ENCODE measurements at regions not wholly inside any gene's neighbourhood (a gene's known extent, or its start where the extent isn't known, plus 50 kb on each side); places are given as distances from the start of the nearest gene placed in this dataset.
A peak's percentile ranks its signal among the peaks of the same experiment; 100 is the strongest.

GRCh38 chr3:104831071-104831470 is 535.6 kb upstream of the ALCAM start:
- H3K9me3 ChIP-seq (ENCODE audit: low read depth, low read length), result no peaks in the 10 kb centered on the region
- no peaks in the 10 kb centered on the region for H3K79me2 ChIP-seq (ENCODE audit: insufficient read depth, low read length)
- peak overlapping the region; percentile 16 for H2AFZ ChIP-seq (ENCODE audit: low read length)
- H3K27ac ChIP-seq (ENCODE audit: low read depth, low read length), result no peak overlapping the region
- H4K20me1 ChIP-seq (ENCODE audit: insufficient read depth, low read length), result no peaks in the 10 kb centered on the region
- no peaks in the 10 kb centered on the region for H3K36me3 ChIP-seq (ENCODE audit: insufficient read depth, low read length)
- DNase-seq (ENCODE audit: insufficient read length, low spot score, missing footprints), result no peak
- H3K4me3 ChIP-seq (ENCODE audit: insufficient read depth, low read length), result no peak overlapping the region
- H3K4me2 ChIP-seq (ENCODE audit: insufficient read depth, low read length), result peak overlapping the region; percentile 11
- no peaks in the 10 kb centered on the region for H3K27me3 ChIP-seq (ENCODE audit: insufficient read depth, low read length)
- TF ChIP-seq CTCF (IDR thresholded peaks at IDR 0.05; ENCODE audit: extremely low read depth, low read depth, low read length), result no peak
- H3K4me1 ChIP-seq (ENCODE audit: insufficient read depth, low read length), result no peaks in the 10 kb centered on the region

- no peak for TF ChIP-seq CTCF (IDR thresholded peaks at IDR 0.05; ENCODE audit: extremely low read depth, low read depth, low read length)
- no peaks in the 10 kb centered on the region for H3K27me3 ChIP-seq (ENCODE audit: insufficient read depth, low read length)
- H4K20me1 ChIP-seq (ENCODE audit: insufficient read depth, low read length), result no peaks in the 10 kb centered on the region
- H3K36me3 ChIP-seq (ENCODE audit: insufficient read depth, low read length), result no peaks in the 10 kb centered on the region
- no peaks in the 10 kb centered on the region for H3K9me3 ChIP-seq (ENCODE audit: low read depth, low read length)
- H3K4me3 ChIP-seq (ENCODE audit: insufficient read depth, low read length), result no peak overlapping the region
- H3K79me2 ChIP-seq (ENCODE audit: insufficient read depth, low read length), result no peaks in the 10 kb centered on the region
- H3K27ac ChIP-seq (ENCODE audit: low read depth, low read length), result no peak overlapping the region
- no peaks in the 10 kb centered on the region for H3K4me1 ChIP-seq (ENCODE audit: insufficient read depth, low read length)
- DNase-seq (ENCODE audit: insufficient read length, low spot score, missing footprints), result no peak
- H3K4me2 ChIP-seq (ENCODE audit: insufficient read depth, low read length), result no peak overlapping the region
- peak overlapping the region; percentile 18 for H2AFZ ChIP-seq (ENCODE audit: low read length)
These were observed 534.2 kb upstream of the ALCAM start for GRCh38 chr3:104832530-104832929.

- H3K4me1 ChIP-seq (ENCODE audit: insufficient read depth, low read length), result no peaks in the 10 kb centered on the region
- no peak for DNase-seq (ENCODE audit: insufficient read length, low spot score, missing footprints)
- no peak for TF ChIP-seq CTCF (IDR thresholded peaks at IDR 0.05; ENCODE audit: extremely low read depth, low read depth, low read length)
- H3K4me3 ChIP-seq (ENCODE audit: insufficient read depth, low read length), result no peak overlapping the region
- H3K36me3 ChIP-seq (ENCODE audit: insufficient read depth, low read length), result no peaks in the 10 kb centered on the region
- no peaks in the 10 kb centered on the region for H3K79me2 ChIP-seq (ENCODE audit: insufficient read depth, low read length)
- no peak overlapping the region for H2AFZ ChIP-seq (ENCODE audit: low read length)
- no peaks in the 10 kb centered on the region for H3K27me3 ChIP-seq (ENCODE audit: insufficient read depth, low read length)
- no peaks in the 10 kb centered on the region for H4K20me1 ChIP-seq (ENCODE audit: insufficient read depth, low read length)
- no peak overlapping the region for H3K4me2 ChIP-seq (ENCODE audit: insufficient read depth, low read length)
- no peak overlapping the region for H3K27ac ChIP-seq (ENCODE audit: low read depth, low read length)
- no peaks in the 10 kb centered on the region for H3K9me3 ChIP-seq (ENCODE audit: low read depth, low read length)
These were observed 531.3 kb upstream of the ALCAM start for GRCh38 chr3:104835376-104835775.

GRCh38 chr3:104846270-104846669 is 520.4 kb upstream of the ALCAM start:
- no peak overlapping the region for H2AFZ ChIP-seq (ENCODE audit: low read length)
- H4K20me1 ChIP-seq (ENCODE audit: insufficient read depth, low read length), result no peaks in the 10 kb centered on the region
- no peaks in the 10 kb centered on the region for H3K4me1 ChIP-seq (ENCODE audit: insufficient read depth, low read length)
- H3K36me3 ChIP-seq (ENCODE audit: insufficient read depth, low read length), result no peaks in the 10 kb centered on the region
- no peak for TF ChIP-seq CTCF (IDR thresholded peaks at IDR 0.05; ENCODE audit: extremely low read depth, low read depth, low read length)
- H3K4me2 ChIP-seq (ENCODE audit: insufficient read depth, low read length), result no peak overlapping the region
- H3K9me3 ChIP-seq (ENCODE audit: low read depth, low read length), result no peaks in the 10 kb centered on the region
- peak; percentile 26 for DNase-seq (ENCODE audit: insufficient read length, low spot score, missing footprints)
- no peak overlapping the region for H3K27ac ChIP-seq (ENCODE audit: low read depth, low read length)
- H3K4me3 ChIP-seq (ENCODE audit: insufficient read depth, low read length), result no peak overlapping the region
- no peaks in the 10 kb centered on the region for H3K79me2 ChIP-seq (ENCODE audit: insufficient read depth, low read length)
- H3K27me3 ChIP-seq (ENCODE audit: insufficient read depth, low read length), result no peaks in the 10 kb centered on the region

All from osteoblast (primary cell).